A549 (cell line): ENCODE measurements at regions not wholly inside any gene's neighbourhood (a gene's known extent, or its start where the extent isn't known, plus 50 kb on each side); places are given as distances from the start of the nearest gene placed in this dataset.

Experiments
- ATAC-seq, 2 experiments: fragments of 200-7000 bp in 1 of 2; fragments of >200 bp in 1 of 2; cut with Nextera tagmentation in 1 of 2; cut with Tn5 transposase in 1 of 2; 3 replicates each; pipeline versions ENCODE4 v1.8.0 to v1.9.1; 2018 to 2020; ENCODE audit warnings: mild to moderate bottlenecking in 1 of 2, moderate library complexity in 1 of 2
- CTCF ChIA-PET: fragments of 300-600 bp; sonication (Branson Sonifier 250); formaldehyde crosslinking; extraction: SDS; loops from one replicate; lab custom pipeline; 2021; ENCODE audit warnings: antibody characterized with exemption, inconsistent platforms; lab: Yijun Ruan, JAX
- POLR2A ChIA-PET: fragments of 350-600 bp; formaldehyde crosslinking; extraction: SDS; loops from one replicate; lab custom pipeline; 2021; ENCODE audit warnings: antibody characterized with exemption, inconsistent platforms; lab: Yijun Ruan, JAX
- DNase-seq, 2 experiments: peaks; one replicate each; pipeline versions ENCODE4 v3.0.0 to v3.0.0-alpha.2; 2011 to 2016; ENCODE audit warnings: low read depth in 1 of 2, low spot score in 1 of 2
- FAIRE-seq: peaks from 2 replicates; lab custom pipeline; 2011; peaks lifted over from hg19 to GRCh38; lab: Jason Lieb, UNC
- H3K27ac ChIP-seq, 2 experiments: fragments of >200 bp; sonication (Bioruptor Twin); formaldehyde crosslinking; 3 replicates each; pipeline ENCODE4 v1.5.1; 2016 to 2017
- H3K4me1 ChIP-seq: fragments of >200 bp; sonication (Bioruptor Twin); formaldehyde crosslinking; 3 replicates; pipeline ENCODE4 v1.6.1; 2016
- H3K4me2 ChIP-seq: fragments of >200 bp; sonication (Bioruptor Twin); formaldehyde crosslinking; 3 replicates; pipeline ENCODE4 v1.6.1; 2016
- H3K4me3 ChIP-seq: fragments of >200 bp; sonication (Bioruptor Twin); formaldehyde crosslinking; 3 replicates; pipeline ENCODE4 v1.5.1; 2016
- H3K9me3 ChIP-seq: fragments of >200 bp; sonication (Bioruptor Twin); formaldehyde crosslinking; 3 replicates; pipeline ENCODE4 v1.6.1; 2016
- CBX2 ChIP-seq: fragments of 200-600 bp; sonication (generic); IDR thresholded peaks from 2 replicates; pipeline ENCODE4 v1.6.1; 2016; ENCODE audit warnings: low read depth, mild to moderate bottlenecking, borderline replicate concordance
- CHD2 ChIP-seq: fragments of 150-350 bp; IDR thresholded peaks from 2 replicates; pipeline ENCODE4 v1.6.1; 2014; ENCODE audit warnings: low read length; ENCODE audit not compliant: partially characterized antibody
- CHD4 ChIP-seq: fragments of 200-600 bp; sonication (generic); IDR thresholded peaks from 2 replicates; pipeline ENCODE4 v1.6.1; 2016; ENCODE audit warnings: antibody characterized with exemption, mild to moderate bottlenecking, borderline replicate concordance
- ESRRA ChIP-seq: fragments of 150-350 bp; IDR thresholded peaks from 2 replicates; pipeline ENCODE4 v1.6.1; 2014; ENCODE audit warnings: mild to moderate bottlenecking, low read length, borderline replicate concordance
- FOXS1 ChIP-seq: fragments of 250-450 bp; sonication (Bioruptor Pico); IDR thresholded peaks from 2 replicates; pipeline ENCODE4 v1.5.0; 2020; ENCODE audit warnings: mild to moderate bottlenecking, moderate library complexity
- GATA3 ChIP-seq: IDR thresholded peaks from 2 replicates; pipeline ENCODE4 v1.6.1; 2012; ENCODE audit warnings: borderline replicate concordance
- HOXB13 ChIP-seq: fragments of 250-450 bp; sonication (Bioruptor Pico); IDR thresholded peaks from 2 replicates; pipeline ENCODE4 v1.5.0; 2020; ENCODE audit warnings: low read depth, mild to moderate bottlenecking, moderate library complexity
- HOXB5 ChIP-seq: fragments of 250-450 bp; sonication (Bioruptor Pico); IDR thresholded peaks from 2 replicates; pipeline ENCODE4 v1.5.0; 2020; ENCODE audit warnings: mild to moderate bottlenecking, moderate library complexity
- MYC ChIP-seq: IDR thresholded peaks from 2 replicates; pipeline ENCODE4 v1.6.1; 2012; ENCODE audit warnings: mild to moderate bottlenecking, inconsistent platforms, low read length, improper control_type of control experiment, borderline replicate concordance
- NPAS2 ChIP-seq: fragments of 250-450 bp; sonication (Bioruptor Pico); IDR thresholded peaks from 2 replicates; pipeline ENCODE4 v1.8.0; 2022; ENCODE audit warnings: mild to moderate bottlenecking, moderate library complexity, borderline replicate concordance
- NR3C1 ChIP-seq: fragments of >200 bp; sonication (Bioruptor Twin); formaldehyde crosslinking; IDR thresholded peaks from 3 replicates; pipeline ENCODE4 v1.6.1; 2017
- POLR2AphosphoS2 ChIP-seq: conservative IDR thresholded peaks from 2 replicates; pipeline ENCODE4 v1.6.1; 2012; ENCODE audit warnings: low read length, improper control_type of control experiment, inconsistent platforms
- RAD21 ChIP-seq, 2 experiments: fragments of >200 bp in 1 of 2; sonication (Bioruptor Twin) in 1 of 2; formaldehyde crosslinking in 1 of 2; IDR thresholded peaks in 1 of 2; conservative IDR thresholded peaks in 1 of 2; 2 replicates in 1 of 2; 3 replicates in 1 of 2; pipeline ENCODE4 v1.6.1; 2012 to 2018; ENCODE audit warnings: inconsistent platforms in 1 of 2
- RARB ChIP-seq: fragments of 250-450 bp; sonication (Bioruptor Pico); IDR thresholded peaks from 2 replicates; pipeline ENCODE4 v1.8.0; 2021; ENCODE audit warnings: mild to moderate bottlenecking, moderate library complexity
- TFCP2L1 ChIP-seq: fragments of 250-450 bp; sonication (Bioruptor Pico); IDR thresholded peaks from 2 replicates; pipeline ENCODE4 v1.5.0; 2021; ENCODE audit warnings: mild to moderate bottlenecking
- ZC3H11A ChIP-seq: fragments of 450-650 bp; IDR thresholded peaks from 2 replicates; pipeline ENCODE4 v1.6.1; 2014; ENCODE audit warnings: antibody characterized with exemption, mild to moderate bottlenecking
- ZSCAN20 ChIP-seq: fragments of 250-450 bp; sonication (Bioruptor Pico); IDR thresholded peaks from 2 replicates; pipeline ENCODE4 v1.8.0; 2022; ENCODE audit warnings: mild to moderate bottlenecking, moderate library complexity
- WGBS: methylation state at CpG from one replicate; pipeline ENCODE4 v1.1.6; 2017; ENCODE audit errors: missing lambda C conversion rate; 5-methylcytosine and 5-hydroxymethylcytosine counted together
- TF ChIP-seq, protein P1 (sequence below): IDR thresholded peaks from 2 replicates; pipeline ENCODE4 v1.6.1; 2012; ENCODE audit warnings: low read depth, borderline replicate concordance
- TF ChIP-seq, protein P2 (sequence below): fragments of 450-650 bp; IDR thresholded peaks from 2 replicates; pipeline ENCODE4 v1.6.1; 2014; ENCODE audit warnings: antibody characterized with exemption
- TF ChIP-seq, protein P3 (sequence below): fragments of >200 bp; sonication (Bioruptor Twin); formaldehyde crosslinking; IDR thresholded peaks from 3 replicates; pipeline ENCODE4 v1.6.1; 2016
- TF ChIP-seq, protein P4 (sequence below): fragments of 200-600 bp; sonication (generic); IDR thresholded peaks from 2 replicates; pipeline ENCODE4 v1.6.1; 2016; ENCODE audit warnings: antibody characterized with exemption, mild to moderate bottlenecking, moderate library complexity
- TF ChIP-seq, protein P5 (sequence below): fragments of 250-450 bp; sonication (Bioruptor Pico); IDR thresholded peaks from 2 replicates; pipeline ENCODE4 v1.5.0; 2021; ENCODE audit warnings: mild to moderate bottlenecking, moderate library complexity, borderline replicate concordance

DNA sequence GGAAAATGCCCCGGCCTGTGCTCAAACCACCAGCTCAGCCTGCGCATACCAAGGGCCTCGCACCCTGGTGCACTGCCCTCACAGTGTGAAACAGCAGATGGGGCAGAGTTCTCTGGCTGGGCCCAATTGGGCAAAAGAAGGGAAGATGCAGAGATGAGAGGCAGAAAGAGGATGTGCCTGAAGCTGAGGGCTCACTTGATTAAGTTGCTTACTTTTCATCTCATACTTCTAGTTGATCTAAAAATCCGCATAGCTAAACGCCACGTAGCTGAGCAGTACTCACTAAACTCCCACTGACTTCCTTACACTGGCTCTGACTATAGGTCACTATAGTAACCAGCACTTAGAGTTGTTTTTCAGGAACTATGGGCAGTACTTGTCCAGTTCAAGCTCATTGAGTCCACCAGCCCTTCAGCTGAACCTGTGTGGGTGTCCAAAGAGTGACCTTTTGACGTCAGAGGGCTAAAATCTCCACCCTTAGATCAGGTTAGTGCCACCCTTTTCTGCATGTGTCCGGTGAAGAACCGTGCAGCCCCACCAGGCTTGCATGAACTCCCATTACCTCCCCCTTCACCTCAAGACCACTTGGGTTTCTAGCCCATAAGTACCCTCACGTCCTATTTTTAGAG is 215.2 kb downstream of the AUH start:
- FAIRE-seq (no peak), DNase-seq (no peak), ATAC-seq (no peak)
- Histone ChIP-seq H3K4me2 (no peak overlapping the region), H3K4me3 (no peak overlapping the region), H3K27ac (no peak overlapping the region), H3K4me1 (no peaks in the 10 kb centered on the region), H3K9me3 (peaks cover 15% of the 10 kb centered on the region; the same call in 1 of the 3 replicates)
- ChIA-PET POLR2A (no interaction called here), CTCF (no interaction called here)
- 76% methylated on average over 10 of the region's 10 CpGs for WGBS
- TF ChIP-seq ZC3H11A (no peak), MYC (no peak), CHD4 (no peak), NPAS2 (CRISPR knock-in tag) (no peak), RAD21 (conservative IDR thresholded peaks at IDR 0.05 in 1 of 2, IDR thresholded peaks at IDR 0.05 in 1 of 2) (no peak), GATA3 (no peak), ESRRA (no peak), HOXB13 (CRISPR knock-in tag) (no peak)
- TF ChIP-seq, protein P1, sequence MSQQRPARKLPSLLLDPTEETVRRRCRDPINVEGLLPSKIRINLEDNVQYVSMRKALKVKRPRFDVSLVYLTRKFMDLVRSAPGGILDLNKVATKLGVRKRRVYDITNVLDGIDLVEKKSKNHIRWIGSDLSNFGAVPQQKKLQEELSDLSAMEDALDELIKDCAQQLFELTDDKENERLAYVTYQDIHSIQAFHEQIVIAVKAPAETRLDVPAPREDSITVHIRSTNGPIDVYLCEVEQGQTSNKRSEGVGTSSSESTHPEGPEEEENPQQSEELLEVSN, result no peak

DNA sequence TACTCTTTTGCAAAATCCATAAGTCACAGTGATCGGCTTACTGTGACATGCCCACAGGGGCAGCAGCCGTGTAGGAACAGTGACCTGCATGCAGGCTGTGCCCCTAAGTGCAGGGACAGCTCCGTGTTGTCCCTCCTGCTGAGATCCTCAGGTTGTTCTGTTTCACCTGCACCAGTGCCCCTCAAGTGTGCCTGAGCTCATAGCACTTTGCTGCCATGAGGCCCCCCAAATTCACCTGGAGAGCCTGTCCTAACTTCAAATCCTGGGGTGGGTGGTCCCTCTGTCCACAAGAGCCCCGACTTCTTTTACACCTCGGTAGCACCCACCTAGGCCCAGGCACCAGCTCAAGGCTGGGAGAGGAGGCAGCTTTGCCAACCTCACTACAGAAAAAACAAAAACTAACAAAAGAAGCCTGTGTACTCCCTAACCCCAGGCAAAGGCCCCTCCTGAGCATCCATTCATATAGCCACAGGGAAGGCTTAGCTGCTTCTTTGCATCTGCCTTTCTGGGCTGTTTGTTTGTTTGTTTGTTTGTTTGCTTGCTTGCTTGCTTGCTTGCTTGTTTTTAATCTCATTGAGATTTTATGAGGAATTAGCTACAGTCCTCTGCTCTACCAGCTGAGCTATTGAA is 214.5 kb downstream of the AUH start:
- TF ChIP-seq NR3C1 (no peak), MYC (no peak)
- Histone ChIP-seq H3K4me1 (no peaks in the 10 kb centered on the region), H3K27ac (no peak overlapping the region), H3K4me3 (no peak overlapping the region), H3K4me2 (no peak overlapping the region), H3K9me3 (peaks cover 18% of the 10 kb centered on the region; the same call in 1 of the 3 replicates)
- no peak for ATAC-seq
- POLR2A ChIA-PET, result no interaction called here
- CTCF ChIA-PET, result interaction anchor here (0.8 kb wide), 1 partner anchor 67 kb away, joined by 3 read pairs; no protein-coding TSS in a partner anchor
- DNase-seq, result no peak
- no peak for FAIRE-seq
- 57% methylated on average over 5 of the region's 5 CpGs for WGBS

DNA sequence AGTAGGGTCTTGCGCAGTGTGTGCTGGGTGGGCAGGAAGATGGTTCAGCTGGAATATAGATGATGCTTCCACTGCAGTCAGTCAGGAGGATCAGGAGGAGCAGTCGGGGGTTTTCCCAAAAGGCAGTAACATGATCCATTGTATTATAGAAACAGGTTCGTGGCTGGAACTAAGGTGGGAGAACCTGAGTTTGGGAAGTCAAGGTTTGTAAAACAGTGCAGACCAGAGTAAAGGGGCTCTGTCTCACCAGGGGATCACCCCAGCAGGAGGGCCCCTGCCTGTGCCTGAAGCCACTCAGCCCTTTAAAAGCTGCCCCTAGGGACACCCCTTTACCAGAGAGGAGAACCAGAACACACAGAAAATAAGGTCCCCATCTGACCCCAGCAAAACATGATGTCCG is 213.4 kb downstream of the AUH start:
- no peak overlapping the region for H3K4me2 ChIP-seq
- no peaks in the 10 kb centered on the region for H3K4me1 ChIP-seq
- H3K27ac ChIP-seq, result no peak overlapping the region
- H3K4me3 ChIP-seq, result no peak overlapping the region
- ChIA-PET CTCF (no interaction called here), POLR2A (no interaction called here)
- no peak for ATAC-seq
- H3K9me3 ChIP-seq, result peaks cover 26% of the 10 kb centered on the region; the same call in 1 of the 3 replicates
- no peak for DNase-seq
- FAIRE-seq, result no peak
- TF ChIP-seq, protein P2, sequence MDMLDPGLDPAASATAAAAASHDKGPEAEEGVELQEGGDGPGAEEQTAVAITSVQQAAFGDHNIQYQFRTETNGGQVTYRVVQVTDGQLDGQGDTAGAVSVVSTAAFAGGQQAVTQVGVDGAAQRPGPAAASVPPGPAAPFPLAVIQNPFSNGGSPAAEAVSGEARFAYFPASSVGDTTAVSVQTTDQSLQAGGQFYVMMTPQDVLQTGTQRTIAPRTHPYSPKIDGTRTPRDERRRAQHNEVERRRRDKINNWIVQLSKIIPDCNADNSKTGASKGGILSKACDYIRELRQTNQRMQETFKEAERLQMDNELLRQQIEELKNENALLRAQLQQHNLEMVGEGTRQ, result no peak
- TF ChIP-seq, protein P3, sequence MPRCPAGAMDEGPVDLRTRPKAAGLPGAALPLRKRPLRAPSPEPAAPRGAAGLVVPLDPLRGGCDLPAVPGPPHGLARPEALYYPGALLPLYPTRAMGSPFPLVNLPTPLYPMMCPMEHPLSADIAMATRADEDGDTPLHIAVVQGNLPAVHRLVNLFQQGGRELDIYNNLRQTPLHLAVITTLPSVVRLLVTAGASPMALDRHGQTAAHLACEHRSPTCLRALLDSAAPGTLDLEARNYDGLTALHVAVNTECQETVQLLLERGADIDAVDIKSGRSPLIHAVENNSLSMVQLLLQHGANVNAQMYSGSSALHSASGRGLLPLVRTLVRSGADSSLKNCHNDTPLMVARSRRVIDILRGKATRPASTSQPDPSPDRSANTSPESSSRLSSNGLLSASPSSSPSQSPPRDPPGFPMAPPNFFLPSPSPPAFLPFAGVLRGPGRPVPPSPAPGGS, result no peak
- TF ChIP-seq TFCP2L1 (CRISPR knock-in tag) (no peak), CBX2 (no peak), HOXB5 (CRISPR knock-in tag) (no peak), RARB (CRISPR knock-in tag) (no peak), ZSCAN20 (CRISPR knock-in tag) (no peak), CHD4 (no peak), FOXS1 (no peak), POLR2AphosphoS2 (no peak), CHD2 (no peak)
- TF ChIP-seq, protein P4, sequence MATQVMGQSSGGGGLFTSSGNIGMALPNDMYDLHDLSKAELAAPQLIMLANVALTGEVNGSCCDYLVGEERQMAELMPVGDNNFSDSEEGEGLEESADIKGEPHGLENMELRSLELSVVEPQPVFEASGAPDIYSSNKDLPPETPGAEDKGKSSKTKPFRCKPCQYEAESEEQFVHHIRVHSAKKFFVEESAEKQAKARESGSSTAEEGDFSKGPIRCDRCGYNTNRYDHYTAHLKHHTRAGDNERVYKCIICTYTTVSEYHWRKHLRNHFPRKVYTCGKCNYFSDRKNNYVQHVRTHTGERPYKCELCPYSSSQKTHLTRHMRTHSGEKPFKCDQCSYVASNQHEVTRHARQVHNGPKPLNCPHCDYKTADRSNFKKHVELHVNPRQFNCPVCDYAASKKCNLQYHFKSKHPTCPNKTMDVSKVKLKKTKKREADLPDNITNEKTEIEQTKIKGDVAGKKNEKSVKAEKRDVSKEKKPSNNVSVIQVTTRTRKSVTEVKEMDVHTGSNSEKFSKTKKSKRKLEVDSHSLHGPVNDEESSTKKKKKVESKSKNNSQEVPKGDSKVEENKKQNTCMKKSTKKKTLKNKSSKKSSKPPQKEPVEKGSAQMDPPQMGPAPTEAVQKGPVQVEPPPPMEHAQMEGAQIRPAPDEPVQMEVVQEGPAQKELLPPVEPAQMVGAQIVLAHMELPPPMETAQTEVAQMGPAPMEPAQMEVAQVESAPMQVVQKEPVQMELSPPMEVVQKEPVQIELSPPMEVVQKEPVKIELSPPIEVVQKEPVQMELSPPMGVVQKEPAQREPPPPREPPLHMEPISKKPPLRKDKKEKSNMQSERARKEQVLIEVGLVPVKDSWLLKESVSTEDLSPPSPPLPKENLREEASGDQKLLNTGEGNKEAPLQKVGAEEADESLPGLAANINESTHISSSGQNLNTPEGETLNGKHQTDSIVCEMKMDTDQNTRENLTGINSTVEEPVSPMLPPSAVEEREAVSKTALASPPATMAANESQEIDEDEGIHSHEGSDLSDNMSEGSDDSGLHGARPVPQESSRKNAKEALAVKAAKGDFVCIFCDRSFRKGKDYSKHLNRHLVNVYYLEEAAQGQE, result no peak
- TF ChIP-seq, protein P5, sequence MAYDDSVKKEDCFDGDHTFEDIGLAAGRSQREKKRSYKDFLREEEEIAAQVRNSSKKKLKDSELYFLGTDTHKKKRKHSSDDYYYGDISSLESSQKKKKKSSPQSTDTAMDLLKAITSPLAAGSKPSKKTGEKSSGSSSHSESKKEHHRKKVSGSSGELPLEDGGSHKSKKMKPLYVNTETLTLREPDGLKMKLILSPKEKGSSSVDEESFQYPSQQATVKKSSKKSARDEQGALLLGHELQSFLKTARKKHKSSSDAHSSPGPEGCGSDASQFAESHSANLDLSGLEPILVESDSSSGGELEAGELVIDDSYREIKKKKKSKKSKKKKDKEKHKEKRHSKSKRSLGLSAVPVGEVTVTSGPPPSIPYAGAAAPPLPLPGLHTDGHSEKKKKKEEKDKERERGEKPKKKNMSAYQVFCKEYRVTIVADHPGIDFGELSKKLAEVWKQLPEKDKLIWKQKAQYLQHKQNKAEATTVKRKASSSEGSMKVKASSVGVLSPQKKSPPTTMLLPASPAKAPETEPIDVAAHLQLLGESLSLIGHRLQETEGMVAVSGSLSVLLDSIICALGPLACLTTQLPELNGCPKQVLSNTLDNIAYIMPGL (CRISPR knock-in tag), result no peak
- 57% methylated on average over 3 of the region's 4 CpGs for WGBS
